ENCODE measurements at regions not wholly inside any gene's neighbourhood (a gene's known extent, or its start where the extent isn't known, plus 50 kb on each side); places are given as distances from the start of the nearest gene placed in this dataset.

DNA sequence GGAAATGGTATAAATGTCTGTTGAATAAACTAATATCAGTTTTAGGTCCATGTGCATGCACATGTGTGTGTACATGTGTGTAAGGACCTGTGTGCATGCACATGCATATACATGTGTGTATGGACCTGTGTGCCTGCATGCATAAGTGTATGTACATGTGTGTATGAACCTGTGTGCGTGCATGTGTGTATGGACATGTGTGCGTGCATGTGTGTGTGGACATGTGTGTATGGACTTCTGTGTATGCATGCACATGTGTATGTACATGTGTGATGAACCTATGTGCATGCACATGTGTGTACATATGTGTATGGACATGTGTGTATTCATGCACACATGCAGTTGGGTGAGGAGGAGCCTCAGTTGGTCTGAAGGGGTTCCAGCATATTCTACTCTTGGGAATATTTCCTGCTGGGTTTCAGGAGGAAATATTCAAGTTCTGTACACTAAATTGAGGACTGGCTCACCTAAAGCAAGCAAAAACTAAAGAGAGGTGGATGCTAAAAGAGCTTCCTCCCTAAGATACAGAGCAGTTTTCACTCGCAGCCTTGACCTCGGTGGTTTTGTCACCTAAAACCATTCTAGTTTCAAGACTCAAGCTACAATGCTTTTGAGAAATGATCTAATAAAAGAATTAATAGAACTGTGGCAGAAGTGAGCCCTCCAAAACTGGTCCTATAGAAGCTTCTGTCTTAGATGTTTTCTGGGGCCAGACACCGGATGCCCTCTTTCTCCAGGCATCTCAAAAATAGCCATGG lies 742.8 kb downstream of the MAFB start:
- no peak for TF ChIP-seq EZH2 (IDR thresholded peaks at IDR 0.05; ENCODE audit: borderline replicate concordance, low read length)
- TF ChIP-seq, protein P1, sequence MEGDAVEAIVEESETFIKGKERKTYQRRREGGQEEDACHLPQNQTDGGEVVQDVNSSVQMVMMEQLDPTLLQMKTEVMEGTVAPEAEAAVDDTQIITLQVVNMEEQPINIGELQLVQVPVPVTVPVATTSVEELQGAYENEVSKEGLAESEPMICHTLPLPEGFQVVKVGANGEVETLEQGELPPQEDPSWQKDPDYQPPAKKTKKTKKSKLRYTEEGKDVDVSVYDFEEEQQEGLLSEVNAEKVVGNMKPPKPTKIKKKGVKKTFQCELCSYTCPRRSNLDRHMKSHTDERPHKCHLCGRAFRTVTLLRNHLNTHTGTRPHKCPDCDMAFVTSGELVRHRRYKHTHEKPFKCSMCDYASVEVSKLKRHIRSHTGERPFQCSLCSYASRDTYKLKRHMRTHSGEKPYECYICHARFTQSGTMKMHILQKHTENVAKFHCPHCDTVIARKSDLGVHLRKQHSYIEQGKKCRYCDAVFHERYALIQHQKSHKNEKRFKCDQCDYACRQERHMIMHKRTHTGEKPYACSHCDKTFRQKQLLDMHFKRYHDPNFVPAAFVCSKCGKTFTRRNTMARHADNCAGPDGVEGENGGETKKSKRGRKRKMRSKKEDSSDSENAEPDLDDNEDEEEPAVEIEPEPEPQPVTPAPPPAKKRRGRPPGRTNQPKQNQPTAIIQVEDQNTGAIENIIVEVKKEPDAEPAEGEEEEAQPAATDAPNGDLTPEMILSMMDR (IDR thresholded peaks at IDR 0.05; ENCODE audit: low read length), result no peak
